GM19455 (cell line): ENCODE measurements at regions not wholly inside any gene's neighbourhood (a gene's known extent, or its start where the extent isn't known, plus 50 kb on each side); places are given as distances from the start of the nearest gene placed in this dataset.

Experiments used
- ATAC-seq: cut with Tn5 transposase; IDR thresholded peaks from one replicate; pipeline ENCODE4 v1.9.1; 2021; ENCODE audit not compliant: unreplicated experiment

DNA sequence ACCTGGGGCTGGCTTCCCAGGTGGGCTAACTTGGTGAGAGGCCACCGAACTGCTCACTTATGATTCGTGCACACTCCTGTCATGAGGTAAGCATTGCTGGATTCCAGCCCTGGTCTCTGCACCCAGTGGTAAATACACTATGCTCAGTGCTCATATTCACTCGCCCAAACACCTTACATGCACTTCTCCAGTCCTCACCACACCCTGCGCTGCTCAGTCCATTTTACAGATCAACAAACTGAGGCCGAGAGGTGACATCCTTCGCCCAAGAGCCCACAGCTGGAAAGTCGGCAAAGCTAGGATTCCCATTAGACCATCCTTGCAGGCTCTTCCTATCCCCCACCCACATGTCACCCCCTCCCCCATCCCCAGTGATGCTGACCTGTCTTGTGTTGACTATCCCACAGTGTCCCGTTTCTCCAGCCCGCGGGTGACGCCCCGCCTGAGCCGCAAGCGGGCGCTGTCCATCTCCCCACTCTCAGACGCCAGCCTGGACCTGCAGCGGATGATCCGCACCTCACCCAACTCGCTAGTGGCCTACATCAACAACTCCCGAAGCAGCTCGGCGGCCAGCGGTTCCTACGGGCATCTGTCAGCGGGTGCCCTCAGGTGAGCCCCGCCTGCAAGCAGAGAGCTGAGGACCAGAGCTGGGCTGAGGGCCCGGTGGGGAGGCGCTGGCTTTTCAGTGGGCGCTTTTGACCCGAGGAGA lies 232.8 kb downstream of the GLI2 start:
- ATAC-seq: no peak

DNA sequence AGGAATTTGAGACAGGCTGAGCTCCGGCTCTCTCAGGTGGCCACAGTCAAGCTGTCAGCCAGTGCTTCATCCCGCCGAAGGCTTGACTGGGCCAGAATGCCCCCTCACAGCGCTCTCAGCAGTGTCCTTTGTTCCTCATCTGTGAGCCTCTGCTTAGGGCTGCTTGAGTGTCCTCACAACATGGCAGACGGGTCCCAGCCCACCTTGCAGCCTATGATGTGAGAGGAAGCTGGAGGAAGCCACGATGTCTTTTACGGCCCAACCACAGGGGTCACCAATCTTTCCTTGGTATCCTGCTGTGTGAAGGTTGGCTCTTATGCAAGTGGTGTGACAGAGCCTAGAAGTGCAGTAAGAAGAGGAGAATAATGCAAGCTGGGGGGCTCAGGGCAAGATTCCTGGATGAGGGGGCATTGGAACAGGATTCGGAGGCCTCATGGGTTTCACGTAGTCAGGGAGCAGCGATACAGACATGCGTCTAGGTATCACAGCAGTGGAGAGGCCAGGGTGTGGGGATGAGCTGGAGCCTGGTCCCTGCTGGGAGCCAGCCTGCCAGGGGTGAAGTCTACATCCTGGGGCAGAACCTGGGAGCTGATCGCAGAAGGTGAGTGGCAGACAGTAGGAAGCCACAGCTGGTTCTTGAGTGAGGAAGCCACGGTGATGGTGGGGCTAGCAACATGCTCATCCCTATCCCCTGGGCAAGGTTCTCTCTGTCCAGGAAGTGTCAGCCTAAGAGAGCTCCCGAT lies 234.1 kb downstream of the GLI2 start:
- ATAC-seq: no peak

DNA sequence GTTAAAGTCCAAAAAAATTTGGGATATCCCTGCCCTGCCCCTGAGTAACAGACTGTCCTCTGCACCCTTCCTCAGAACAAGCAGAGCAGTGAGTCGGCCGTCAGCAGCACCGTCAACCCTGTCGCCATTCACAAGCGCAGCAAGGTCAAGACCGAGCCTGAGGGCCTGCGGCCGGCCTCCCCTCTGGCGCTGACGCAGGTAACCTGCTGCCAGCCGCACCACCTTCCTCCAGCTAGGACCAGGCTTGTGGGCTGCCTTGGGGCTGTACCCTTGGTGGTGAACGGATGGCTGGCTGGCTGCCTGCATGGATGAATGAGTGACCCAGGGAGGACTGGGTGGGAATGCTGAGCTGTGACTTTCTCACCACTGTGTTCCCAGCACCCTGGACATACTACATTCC lies 236.2 kb downstream of the GLI2 start:
- no peak for ATAC-seq

DNA sequence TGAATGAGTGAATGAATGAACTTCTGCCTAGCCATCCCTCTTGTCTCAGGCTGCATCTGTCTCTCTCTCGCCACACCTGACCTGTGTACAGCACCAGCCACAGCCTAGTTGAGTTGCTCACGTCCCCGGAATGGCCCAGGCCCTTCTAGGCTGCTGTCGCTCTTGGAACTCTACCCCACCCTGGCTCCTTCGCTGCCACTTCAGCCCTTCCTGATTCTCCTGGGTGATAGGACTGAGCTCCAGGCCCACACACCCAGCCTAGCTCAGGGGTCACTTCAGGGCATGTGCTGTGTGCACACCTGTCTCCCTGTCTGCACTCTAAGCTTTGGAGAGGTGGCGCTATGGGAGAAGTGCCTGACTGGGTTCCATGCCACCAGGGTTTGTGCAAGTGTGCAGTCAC lies 236.6 kb downstream of the GLI2 start:
- no peak for ATAC-seq

DNA sequence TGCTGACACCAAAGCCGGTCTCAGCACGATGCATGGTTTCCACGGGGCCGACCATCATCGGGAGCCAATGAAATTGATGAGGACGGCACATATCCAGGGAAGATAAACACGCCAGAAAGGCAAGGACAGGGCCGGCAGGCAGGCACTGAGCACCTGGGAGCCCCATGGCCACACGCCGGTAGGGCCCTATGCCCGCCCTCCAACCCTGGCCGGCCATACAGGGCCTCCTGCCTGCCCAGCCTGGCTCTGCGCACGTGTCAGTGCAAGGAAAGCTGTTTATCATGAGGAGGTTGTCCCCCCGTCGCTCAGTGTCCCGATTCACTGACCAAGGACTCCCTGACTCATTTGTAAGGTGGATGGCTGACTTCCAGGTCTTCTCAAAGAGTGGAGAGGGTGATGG lies 237.5 kb downstream of the GLI2 start:
- ATAC-seq: no peak

DNA sequence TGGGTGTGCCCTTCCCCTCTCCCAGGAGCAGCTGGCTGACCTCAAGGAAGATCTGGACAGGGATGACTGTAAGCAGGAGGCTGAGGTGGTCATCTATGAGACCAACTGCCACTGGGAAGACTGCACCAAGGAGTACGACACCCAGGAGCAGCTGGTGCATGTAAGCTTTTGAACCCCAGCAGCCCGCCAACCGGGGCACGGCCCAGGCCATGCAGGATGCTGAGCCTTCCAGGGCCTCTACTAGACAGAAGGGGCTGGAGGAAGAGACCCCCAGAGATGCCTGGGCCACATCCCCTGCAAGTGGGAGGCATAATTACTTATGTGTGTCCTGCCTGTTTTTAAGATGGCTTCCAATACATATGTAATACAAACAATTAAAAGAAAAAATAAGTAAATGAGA lies 239.3 kb downstream of the GLI2 start:
- ATAC-seq: no peak

DNA sequence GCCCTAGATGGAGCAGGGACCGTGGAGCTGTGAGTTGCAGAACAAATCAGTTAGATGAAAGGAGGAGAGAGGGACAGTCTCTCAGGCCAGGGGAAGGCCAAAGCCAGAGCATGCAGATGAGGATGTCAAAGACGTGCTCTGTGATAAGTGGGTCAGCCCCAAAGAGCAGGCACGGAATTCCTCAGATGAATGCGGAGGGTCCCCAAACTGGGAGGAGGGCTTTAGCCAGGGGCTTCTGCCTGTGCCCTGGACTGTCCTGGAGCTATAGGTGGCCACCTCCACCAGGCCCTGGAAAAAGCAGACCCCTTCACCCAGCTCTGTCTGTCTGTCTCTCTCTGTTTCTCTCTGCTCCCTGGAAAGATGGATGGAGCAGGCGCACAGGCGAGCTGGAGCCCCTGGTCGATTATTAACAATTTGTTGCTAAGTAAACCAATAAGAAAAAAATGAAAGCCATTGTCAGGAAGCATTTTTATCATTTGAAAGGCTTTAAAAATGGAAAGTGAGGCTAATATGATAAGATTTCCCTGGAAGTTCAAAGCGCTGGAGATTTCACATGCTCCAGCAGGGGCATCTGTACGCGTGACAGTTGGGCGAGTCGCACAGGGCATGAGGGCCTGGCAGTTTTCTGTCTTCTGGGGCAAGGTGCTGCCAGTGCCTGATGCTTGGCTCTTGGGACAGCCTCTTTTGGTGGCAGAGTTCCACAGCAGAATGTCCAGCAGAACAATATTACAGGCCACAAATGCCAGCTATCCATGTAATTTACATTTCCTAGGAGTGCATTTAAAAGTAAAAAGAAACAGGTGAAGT lies 241.0 kb downstream of the GLI2 start:
- ATAC-seq: no peak

DNA sequence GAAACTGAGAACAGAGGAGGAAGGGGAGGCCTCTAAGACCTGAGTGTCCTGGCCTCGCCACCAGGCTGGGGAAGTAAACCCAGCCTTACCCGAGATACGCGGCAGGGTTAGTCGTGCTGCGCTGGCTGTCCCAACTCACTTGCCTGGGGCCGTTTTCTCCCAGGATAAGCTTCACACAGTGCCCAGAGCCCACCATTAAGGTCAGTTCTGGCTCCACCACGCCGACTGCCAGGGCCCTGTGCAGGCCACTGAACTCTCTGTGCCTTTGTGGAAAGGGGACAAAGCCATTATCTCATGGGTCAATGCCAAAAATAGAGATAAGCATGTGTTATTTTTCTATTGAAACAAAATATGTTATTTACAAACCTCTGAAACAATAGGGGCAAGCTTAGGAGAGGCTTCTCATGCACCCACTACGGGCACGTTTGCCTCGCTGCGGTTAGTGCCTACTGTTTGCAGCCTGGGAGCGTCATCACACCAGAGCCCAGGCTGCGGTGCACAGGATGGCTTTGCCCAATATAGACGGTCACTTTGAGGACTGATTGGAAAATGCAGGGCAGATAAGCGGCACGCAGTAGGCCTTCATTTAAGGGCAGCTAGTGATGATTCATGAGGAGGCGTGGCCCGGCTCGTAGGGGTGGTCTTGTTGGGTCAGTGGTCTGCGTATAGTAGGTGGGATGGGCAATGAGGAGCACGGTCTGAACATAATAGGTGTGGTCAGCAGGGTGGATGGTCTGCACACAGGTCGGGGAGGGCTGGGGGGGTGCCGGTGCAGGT lies 242.1 kb downstream of the GLI2 start:
- no peak for ATAC-seq

DNA sequence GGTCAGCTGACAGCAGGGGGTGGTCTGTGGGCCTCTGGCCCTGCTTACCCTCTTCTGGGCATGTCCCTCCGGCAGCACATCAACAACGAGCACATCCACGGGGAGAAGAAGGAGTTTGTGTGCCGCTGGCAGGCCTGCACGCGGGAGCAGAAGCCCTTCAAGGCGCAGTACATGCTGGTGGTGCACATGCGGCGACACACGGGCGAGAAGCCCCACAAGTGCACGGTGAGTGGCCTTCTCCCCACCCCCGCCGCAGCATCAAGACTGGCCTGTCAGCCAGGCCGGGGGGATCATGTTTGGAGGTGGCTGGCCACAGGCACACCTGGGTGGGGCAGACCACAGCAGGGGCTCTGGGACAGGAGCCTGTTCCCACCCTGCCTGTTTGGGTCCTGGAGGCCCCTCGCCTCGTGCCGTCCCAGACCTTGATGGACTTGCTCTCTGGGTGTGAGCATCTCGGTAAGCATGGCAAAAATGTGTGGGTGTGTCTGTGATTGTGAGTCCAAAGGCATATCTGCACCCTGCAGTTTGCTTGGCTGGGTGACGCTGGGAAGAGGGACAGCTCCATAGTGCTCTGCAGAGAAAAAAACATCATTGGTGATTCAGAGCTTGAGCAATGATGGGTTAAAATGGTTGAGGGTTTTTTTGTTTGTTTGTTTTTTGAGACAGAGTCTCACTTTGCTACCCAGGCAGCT lies 242.8 kb downstream of the GLI2 start:
- no peak for ATAC-seq

DNA sequence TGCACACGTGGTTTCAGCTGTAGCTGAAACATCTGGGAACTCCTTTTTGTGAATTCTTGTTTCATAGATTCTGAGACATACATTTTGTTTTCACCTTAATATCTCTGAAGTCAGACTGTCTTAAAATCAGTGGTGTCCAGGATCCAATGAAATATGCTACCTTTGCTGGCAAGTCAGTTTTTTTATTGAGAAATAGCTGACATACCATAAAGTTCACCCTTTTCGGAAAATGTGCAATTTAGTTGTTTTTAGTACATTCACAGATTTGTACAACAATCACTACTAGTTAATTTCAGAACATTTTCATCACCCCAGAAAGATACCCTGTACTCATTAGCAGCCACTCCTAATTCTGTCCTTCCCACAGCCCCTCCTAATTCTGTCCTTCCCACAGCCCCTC lies 243.7 kb downstream of the GLI2 start:
- ATAC-seq: no peak

DNA sequence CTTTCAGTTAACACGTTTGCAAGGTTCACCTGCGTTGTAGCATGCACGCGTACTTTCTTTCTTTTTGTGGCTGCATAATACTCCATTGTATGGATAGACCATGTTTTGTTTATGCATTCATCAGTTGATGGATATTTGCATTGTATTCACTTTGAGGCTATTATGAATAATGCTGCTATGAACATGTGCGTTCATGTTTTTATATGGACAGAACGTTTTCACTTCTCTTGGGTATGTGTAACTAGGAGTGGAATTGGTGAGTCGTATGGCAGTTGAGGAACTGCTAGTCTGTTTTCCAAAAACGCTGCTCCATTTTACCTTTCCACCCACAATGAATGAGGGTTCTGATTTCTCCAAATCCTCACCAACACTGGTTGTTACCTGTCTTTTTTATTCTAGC lies 244.3 kb downstream of the GLI2 start:
- no peak for ATAC-seq

DNA sequence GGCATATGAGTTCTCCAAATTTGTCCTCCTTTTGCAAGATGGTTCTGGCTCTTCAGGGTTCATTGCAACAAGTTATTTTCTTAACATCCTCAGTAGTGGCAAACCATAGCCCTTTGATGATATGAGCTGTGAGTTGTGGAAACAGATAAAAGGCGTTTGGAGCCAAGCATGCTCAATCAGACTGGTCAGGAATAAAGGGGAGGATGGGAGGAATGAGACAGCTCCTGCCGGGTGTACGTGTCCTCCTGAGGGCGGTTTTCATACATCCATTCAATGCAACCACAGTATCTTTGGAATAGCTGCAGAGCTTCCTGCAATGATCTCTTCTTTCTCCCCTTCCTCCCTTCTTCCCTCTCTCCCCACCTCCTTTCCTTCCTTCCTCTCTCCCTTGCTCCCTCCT lies 245.8 kb downstream of the GLI2 start:
- no peak for ATAC-seq

DNA sequence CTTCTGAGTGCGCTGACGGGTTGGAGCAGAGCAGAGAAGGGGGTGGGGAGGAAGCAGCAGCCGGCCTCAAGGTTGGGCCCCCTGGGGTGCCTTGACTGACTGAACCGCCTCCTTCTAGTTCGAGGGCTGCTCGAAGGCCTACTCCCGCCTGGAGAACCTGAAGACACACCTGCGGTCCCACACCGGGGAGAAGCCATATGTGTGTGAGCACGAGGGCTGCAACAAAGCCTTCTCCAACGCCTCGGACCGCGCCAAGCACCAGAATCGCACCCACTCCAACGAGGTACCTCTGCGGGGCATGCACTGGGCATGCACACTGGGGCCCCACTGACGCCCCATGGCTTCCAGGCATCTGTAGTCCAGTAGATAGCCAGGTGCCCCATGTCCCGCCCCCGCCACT lies 246.9 kb downstream of the GLI2 start:
- ATAC-seq: no peak

DNA sequence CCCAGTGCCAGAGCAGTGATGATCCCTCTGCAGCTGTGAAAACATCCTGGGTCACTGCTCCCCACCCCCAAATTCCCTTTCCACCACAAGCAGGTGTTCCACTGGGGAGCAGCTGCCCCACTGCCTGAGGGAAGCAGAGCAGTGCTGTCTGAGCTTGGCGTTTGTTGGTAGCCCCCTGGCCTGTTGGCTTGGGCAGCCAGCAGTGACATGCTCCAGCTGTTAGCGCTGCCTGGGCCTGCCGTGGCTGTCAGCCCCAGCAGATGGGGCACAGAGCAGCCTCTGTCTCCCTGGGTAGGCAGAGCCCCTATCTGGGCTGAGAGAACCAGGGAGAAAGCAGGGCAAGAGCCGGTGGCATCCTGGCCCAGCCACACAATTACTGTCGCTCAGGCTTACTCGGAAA lies 247.7 kb downstream of the GLI2 start:
- ATAC-seq: no peak

DNA sequence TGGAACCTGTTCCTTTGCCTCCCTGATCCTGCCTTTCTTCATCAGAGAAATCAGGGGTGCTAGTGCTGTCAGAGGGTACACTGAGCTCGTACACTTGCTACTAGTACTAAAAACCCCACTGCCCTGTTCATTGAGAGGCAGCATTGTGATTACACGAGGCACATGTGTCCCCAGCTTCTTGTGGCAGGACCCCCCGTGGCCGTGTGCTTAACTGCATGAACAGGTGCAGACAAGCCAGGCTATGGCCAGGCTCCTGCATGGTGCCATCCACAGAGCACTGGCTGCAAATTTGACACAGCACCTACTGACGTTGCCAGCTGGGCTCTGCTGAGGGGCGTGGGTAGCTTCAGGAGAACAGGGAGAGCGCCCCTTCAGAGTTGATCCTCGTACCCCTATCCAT lies 248.4 kb downstream of the GLI2 start:
- no peak for ATAC-seq

DNA sequence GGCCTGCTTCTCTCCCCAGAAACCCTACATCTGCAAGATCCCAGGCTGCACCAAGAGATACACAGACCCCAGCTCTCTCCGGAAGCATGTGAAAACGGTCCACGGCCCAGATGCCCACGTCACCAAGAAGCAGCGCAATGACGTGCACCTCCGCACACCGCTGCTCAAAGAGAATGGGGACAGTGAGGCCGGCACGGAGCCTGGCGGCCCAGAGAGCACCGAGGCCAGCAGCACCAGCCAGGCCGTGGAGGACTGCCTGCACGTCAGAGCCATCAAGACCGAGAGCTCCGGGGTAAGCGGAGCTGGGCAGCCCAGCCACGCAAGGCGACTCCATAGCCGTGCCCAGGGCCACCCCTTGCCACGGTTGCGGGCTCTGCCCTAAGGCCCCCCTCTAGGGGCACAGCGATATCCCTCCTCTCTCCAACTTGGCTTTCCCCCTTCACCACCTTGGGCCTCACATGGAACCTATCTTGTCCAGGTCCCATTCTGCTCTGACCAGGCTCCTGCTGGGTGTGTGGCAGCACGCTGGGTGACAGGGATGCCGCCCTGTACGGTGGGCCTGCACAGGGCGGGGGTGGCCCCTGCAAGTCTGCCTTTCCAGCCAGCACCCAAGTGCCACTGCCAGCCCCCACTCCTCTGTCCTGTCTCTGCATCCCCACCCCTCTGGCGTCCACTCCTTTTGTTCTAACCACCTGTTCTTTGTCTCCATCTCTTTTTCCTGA lies 248.9 kb downstream of the GLI2 start:
- no peak for ATAC-seq

DNA sequence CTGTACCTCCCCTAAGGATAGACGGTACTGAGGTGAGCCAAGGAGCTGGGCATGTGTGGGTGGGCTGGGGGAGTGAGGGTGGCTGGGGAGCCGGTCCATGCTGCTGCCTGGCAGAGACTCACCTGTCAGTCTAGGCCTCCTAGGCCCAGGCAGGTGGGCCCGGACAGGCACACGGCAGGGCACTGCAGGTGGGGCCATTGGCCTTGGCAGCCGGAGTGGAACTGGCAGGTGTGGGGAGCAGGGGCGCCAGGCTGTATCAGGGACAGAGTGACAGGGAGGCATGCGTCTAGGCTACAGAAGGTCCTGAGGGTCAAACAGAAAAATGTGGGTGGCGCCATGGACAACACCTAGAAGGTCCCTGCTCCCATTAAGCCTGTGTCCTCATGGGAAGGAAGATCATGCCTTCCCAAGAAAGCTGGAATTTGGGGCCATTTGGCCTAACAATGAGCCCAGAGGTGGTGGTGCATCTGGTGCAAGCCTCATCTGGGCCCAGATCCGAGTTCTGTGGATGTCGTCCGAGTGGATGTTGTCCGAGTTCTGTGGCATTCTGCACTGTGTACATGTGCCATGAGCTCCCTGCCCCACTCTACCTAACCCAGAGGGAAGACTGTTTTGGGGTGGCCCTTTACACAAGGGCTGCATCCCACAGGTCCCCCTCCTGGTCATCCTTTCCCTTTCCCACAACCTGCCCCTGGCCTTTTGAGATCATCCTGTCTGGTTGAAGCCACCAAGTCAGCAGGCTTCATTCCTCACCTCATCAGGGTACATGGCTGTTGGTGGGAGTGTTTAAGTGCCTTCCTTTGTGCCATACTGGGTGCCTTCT lies 249.7 kb downstream of the GLI2 start:
- no peak for ATAC-seq

DNA sequence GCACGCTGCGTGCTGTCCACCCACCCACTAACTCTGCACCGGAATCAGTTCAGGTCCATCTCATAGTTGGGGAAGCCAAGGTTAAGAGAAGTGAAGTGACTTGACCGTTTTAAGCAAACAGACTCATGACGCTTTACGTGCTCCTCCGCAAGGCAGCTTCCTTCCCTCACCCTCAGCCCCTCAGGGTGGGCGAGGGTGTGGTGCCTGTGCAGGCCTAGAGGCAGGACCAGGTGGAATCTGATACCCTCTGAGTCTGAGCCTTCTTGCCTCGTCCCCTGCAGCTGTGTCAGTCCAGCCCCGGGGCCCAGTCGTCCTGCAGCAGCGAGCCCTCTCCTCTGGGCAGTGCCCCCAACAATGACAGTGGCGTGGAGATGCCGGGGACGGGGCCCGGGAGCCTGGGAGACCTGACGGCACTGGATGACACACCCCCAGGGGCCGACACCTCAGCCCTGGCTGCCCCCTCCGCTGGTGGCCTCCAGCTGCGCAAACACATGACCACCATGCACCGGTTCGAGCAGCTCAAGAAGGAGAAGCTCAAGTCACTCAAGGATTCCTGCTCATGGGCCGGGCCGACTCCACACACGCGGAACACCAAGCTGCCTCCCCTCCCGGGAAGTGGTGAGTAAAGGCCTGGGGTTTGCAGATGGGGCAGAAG lies 250.5 kb downstream of the GLI2 start:
- ATAC-seq: no peak
